Myocyte (in vitro differentiated cells): ENCODE measurements at regions not wholly inside any gene's neighbourhood (a gene's known extent, or its start where the extent isn't known, plus 50 kb on each side); places are given as distances from the start of the nearest gene placed in this dataset.

ENCODE experiments used
- DNase-seq: peaks from one replicate; pipeline ENCODE4 v3.0.0-alpha.2; 2012; ENCODE audit warnings: low read depth

GRCh38 chr15:48040166-48040817, 80.5 kb upstream of the SLC24A5 start:
- DNase-seq: peak; percentile 83

- no peak for DNase-seq
Observed at GRCh38 chr15:48041454-48041853, 79.3 kb upstream of the SLC24A5 start.

- no peak for DNase-seq
Observed at GRCh38 chr15:48046813-48047438, 73.9 kb upstream of the SLC24A5 start.

DNA sequence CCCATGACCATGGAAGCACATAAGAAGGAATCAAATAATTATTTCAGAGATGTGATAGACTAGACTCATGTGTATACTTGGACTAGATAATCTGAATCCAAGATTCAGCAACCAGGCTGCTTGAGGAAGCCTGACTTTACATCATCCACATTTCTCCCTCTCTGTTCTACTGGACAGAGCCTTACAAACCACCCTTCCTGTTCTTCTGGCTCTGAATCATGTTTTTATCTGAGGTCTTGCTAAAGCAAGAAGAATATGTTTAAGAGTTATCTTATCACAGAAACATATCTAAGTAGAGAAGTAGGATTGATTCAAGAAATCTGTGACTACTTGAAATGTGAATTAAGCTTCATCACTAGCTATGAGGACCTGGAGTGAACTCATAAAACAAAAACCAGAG, 71.1 kb upstream of the SLC24A5 start:
- no peak for DNase-seq

DNA sequence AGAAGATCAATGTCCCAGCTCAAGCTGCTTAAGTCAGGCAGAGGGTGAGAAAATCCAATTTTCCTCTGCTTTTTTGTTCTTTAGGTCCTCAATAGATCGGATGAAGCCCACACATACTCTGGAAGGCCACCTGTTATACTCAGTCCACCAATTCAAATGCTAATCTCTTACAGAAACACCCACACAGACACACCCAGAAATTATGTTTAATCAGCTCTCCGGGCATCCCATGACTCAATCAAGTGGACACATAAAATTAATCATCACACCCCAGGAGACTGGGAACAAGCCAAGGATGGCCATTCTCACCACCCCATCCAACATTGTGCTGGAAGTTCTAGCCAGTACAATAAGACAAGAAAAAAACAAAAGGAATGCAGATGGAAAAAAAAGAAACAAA, 67.8 kb upstream of the SLC24A5 start:
- peak; percentile 68 for DNase-seq

DNA sequence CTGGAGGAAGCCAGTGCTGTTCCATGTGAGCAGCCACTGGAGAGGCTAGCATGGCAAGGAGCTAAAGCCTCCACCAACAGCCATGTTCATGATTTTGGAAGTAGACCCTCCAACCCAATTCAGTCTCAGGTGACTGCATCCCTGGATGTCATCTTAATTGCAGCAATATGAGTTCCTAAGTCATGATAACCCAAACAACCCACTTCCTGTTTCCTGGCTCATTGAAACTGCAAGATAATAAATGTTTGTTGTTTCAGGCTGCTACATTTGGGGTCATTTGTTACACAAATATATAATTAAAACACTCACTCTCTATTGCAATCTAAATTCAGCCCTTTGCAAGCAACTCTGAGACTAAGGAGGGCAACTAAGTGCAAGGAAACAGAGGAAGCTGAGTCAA, 62.4 kb upstream of the SLC24A5 start:
- no peak for DNase-seq

DNA sequence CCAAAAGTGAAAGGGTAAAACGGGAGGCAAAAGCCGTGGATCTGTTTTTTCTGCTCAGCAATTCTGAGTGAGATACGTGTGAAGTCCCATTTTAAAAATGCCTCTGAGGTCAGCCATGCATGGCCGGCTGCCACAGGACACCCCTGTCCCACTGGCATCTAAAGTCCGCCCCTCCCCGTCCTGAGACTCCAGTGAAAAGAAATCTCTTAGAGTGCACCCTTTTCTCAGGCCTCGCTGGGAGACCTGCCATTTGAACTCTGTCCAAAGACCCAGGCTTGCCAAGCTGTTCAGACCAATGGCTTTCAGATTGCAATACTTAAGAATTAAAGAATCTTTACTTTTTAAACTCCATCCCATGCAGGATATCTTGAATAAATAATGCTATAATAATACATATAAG, 61.0 kb upstream of the SLC24A5 start:
- peak; percentile 68 for DNase-seq

DNA sequence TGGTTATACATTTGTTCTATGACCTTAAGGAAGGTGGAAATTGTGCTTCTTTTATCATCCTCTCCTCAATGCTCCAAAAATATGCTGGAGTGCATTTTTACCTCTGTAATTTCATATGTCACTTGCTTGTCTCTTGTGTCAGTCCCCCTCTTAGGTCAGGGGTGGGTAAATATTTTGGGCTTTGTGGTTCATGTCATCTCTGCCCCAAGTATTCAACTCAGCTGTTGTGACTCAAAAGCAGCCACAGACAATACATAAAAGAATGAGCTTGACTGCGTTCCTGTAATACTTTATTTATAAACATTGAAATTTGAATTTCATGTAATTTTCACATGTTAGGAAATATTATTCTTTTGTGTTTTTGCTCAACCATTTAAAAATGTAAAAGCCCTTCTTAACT, 60.4 kb upstream of the SLC24A5 start:
- peak; percentile 87 for DNase-seq

DNA sequence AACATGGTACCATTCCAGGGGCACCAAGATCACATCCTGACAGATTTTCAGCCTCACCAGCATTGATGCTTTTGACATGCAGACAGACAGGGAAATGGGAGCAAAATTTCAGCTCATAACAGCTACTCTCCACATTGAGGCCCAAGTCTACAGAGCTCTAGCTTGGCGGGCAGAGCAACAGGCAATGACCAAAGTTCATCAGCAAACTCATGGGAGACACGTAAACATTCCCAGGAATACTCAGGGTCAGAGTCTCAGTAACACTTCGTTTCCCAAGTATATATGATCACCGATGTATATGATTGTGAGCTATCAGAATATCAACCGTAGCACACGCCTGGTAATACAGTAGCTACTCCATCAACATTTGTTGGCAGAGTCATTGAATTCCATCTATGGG, 59.2 kb upstream of the SLC24A5 start:
- no peak for DNase-seq

DNA sequence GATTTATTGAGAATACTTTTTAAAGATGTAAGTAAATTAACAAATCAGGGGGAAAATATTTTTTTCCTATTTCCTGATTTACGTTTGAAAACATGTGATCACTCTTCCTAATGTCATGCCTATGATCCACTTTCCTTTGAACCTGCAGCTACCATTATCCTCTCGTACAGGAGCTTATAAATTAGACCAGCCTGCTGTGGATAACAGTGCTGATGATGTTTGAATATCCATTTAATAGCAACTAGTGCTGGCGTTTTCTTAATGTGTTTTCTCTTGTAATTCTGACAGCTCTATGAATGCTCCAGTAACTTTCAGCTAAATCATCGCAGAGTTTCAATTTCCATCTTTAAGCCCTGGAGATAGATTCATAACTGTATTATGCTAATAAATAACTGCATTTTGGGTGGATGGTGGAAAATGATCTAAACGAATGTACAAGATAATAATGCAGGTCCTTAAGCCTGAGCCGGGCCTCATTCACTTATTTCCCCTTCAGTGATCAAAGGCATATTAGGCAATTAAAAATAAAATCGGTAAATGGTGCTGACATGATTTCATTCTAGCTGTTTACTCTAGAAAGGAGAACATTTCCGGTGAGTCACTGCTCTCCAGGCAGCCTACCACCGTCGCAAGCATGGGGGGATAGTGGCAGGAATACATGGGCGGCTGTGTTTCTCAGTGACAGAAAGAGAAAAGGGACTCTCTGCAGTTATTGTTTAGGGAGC, 58.5 kb upstream of the SLC24A5 start:
- DNase-seq: no peak

DNA sequence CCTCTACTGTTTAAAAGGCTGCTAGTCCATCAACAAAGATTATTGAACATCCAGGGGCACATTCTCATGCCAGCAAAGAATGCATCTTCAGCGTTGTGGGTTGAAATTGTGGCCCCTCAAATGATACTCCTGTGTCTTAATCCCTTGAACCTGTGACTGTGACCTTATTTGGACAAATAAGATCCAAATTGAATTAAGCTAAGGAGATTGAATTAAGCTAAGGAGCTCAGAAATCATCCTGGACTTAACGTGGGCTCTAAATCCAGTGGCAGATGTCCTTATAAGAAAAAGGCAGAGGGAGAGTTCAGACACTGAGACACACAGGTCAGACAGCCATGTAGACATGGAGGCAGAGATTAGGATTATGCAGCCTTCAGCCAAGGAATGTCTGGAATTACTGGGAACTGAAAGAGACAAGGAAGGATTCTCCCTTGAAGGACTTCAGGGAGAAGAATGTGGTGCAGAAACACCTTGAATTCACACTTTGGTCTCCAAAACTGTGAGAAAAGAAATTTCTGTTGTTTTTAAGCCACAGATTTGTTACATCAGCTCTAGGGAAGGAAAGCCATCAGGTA, 57.3 kb upstream of the SLC24A5 start:
- no peak for DNase-seq

- DNase-seq: no peak
Observed at GRCh38 chr15:48064421-48064820, 56.4 kb upstream of the SLC24A5 start.

GRCh38 chr15:48066456-48066855, 54.3 kb upstream of the SLC24A5 start:
- DNase-seq: no peak
